HG02763 (cell line): ENCODE measurements at regions not wholly inside any gene's neighbourhood (a gene's known extent, or its start where the extent isn't known, plus 50 kb on each side); places are given as distances from the start of the nearest gene placed in this dataset.

ENCODE experiments used
- ATAC-seq: cut with Tn5 transposase; IDR thresholded peaks from one replicate; pipeline ENCODE4 v1.9.1; 2021; ENCODE audit warnings: mild to moderate bottlenecking, moderate library complexity; ENCODE audit not compliant: unreplicated experiment

DNA sequence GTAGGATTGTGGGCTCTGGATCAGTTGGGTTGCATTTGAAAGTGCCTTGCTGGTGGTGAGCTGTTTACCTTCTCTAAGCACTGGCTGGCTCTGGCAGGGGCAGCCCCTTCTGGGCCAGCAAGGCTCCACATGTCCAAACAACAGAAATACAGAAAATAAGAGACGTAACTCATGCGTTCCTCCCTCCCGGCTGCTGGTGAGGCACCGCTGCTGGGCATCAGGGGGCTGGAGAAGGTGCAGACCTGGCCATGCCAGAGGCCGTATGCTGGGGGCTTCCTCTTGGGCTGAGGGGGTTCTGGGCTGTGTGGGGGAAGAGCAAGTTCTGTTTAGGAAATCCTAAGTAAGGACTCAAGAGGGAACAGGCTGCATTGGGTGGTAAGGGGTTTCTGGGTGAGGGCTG is 140.6 kb downstream of the URI1 start:
- no peak for ATAC-seq

DNA sequence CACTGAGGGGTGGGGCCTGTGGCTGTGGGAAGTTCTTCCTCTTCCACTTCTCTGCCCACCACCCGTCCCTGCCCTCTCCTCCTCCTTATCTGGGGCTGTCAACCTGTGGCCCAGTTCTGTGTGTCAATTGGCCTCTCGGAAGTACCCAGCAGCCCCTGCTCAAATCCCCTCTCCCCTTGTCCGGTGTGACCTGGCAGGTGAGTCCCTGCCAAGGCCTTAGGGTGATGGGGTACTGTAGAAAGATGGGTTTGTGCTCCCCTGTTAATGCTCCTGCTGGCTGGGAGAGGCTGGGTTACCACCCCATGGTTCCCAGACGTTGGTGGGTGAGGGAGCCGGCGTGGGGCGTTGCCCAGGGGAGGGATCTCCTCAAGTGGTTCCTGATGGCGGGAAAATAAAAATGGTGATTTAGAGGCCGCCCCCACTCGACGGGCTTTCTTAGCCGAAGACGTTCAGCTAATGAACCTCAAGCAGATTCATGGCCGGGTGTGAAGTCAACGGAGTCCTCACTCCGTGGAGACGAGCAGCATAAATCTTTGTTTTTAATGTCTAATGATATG is 141.2 kb downstream of the URI1 start:
- no peak for ATAC-seq

DNA sequence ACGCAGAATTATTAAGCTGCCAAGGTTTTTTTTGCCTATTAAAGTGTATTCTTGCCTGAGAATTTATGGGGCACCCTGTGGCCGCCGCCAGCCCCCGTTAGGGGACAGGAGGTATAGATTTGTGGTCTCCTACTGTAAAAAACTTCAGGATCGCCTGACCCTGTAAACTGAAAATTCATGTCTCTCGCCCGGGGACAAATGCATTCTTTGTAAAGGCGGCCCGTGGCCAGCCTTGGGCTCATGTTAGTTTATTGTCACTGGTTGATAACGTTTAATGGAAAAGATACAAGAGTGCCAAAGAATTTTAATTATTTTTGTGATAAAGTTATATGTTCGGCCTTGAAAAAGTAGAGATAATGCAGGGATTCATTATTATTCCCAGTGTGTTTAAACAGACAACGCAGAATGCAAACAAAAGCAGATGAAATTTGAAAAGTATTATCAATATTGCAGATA is 141.7 kb downstream of the URI1 start:
- ATAC-seq: no peak

DNA sequence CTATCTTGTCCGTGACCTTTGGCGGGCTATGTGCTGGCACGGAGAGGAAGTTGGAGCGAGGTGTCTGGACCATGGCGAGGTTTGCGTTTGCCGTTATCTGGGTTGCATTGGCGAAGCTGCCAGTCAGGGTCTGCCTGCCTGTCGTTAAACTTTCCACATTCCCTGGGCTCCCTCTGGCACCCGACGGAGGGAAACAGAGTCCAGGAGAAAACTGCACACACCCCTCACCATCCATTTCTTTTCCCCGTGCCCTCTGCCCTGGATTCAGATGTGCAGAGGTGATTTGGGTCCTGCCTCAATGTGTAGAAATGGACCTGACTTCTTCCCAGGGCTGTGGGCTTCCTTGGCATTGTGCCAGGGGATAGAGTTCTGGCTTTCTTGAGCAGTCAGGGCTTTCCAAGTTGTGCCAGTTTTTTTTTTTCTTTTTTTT is 142.4 kb downstream of the URI1 start:
- no peak for ATAC-seq

DNA sequence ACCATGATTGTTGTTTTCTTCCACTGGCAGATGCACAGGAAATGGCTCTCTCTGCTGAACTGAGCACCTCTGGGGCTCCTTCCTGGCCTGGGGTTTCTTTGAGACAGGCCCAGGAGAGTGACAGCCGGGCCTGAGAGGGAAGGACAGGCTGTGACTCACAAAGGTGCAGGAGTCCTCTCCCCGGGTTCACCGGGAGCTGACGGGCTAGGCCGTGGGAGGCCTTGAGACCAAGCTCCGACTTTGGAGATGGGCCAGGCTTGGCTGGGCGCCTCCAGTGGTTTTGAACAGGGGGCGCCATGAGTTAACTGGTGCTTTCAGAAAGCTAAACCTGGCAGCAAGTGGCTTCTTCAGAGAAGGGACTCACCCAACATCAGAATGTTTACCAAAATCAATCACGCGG is 143.4 kb downstream of the URI1 start:
- no peak for ATAC-seq

DNA sequence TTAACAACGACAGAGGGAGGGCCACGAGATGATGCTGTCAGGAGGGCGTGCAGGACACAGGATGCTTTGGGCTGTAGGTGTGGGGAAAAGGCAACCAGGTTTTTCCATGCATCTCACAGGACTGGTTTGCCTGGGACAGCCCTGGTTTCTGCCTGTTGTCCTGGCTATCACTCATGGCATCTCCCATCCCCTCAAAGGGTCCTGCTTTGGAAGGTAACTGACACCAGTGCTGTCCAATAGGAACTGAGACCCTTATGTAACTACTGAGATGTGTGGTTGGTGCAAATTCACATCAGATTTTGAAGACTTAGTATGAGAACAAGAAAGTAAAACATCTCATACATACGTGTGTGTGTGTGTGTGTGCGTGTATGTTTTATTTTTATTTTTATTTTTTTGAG is 144.2 kb downstream of the URI1 start:
- no peak for ATAC-seq

DNA sequence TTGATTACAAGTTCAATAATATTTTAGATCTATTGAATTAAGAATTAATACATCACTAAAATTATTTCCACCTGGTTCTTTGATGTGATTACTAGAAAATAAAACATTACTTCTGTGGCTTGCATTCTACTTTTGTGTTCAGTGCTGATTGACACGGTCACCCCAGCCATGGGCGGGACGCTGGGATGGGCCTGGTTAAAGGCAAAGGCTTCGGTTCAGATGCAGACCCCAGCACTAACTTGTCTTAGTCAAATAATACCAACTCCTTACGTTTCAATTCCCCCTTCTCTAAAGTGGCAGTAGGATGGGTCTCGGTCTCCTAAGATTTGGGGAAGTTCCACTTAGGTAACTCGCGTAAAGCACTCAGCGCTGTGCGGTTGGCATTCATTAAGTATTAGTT is 144.9 kb downstream of the URI1 start:
- no peak for ATAC-seq

DNA sequence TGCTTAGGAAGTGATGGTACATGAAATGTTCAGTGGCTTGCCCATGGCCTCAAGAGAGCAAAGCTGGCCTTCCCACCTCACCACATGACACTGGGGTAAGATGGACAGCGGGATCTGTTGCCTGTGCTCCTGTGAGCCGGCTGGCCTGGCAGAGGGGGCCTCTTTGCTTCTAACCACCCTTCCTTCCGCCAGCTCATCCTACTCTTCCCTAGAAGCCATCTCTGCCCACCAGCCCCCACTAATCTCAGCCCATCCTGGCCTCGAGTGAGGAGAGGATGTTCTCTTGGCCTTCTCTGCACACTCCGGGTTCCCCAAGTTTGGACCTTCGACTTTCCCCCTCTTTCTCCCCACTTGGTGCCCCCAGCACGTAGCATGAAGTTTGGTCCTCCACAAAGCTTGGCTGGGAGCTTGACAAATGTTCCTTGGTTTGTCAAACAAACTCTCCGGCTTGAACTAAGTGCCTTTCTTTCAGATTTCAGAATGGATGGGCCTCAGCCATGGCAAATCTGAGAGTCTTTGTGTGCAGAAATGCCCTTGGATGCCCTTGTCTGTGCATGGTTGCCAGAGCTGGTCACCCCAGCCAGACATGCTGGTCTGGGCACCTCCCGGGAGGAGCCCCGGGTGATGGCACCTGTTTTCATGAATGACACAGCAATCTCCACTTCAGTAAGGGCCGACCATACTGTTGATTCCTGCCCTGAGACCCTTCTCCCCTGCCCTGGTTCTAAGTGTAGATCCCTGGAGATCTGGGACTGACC is 145.5 kb downstream of the URI1 start:
- no peak for ATAC-seq

DNA sequence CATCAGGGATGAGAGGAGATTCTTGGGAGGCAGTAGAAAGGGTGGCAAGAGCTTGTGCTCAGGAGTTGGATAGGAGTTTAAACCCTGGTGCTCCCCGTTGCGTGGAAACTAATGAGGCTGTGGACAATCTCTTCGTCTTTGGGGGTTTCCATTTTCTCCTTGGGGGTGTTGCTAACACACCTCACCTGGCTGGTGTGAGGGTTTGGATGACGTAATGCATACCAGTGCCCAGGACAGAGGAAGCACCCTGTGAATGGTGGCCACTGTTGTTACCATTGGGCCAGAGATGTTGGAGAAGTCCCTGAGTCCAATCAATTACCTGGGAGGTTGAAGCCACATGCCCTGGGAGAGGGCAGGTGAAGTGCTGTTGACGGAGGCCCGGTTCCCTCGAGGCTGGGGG is 146.5 kb downstream of the URI1 start:
- ATAC-seq: no peak

DNA sequence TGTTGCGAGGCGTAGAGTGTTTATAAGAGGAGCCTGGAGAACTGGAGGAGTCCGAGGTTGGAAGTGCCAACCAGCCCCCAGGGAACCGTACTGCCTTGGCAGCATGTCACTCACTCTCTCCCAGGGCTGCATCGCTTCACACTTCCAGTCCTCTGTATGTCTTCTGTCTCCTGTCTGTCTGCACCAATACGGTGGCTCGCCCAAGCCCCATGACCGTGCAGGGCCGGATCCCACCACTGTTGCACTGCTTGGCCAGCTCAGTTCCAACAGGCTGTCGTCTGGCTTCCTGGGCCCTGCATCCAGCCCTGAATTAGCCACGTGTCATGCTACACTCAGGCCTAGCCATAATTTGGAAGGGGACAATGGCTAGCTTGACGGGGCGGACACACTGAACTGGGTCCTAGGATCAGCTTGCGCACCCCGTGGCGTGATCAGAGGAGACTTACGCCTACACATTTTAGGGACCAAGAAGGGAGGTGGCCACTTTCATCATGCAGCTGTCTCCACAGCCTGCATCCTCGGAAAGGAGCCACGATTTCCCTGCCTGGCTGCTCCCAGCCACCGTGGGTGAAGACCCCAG is 147.1 kb downstream of the URI1 start:
- ATAC-seq: no peak

DNA sequence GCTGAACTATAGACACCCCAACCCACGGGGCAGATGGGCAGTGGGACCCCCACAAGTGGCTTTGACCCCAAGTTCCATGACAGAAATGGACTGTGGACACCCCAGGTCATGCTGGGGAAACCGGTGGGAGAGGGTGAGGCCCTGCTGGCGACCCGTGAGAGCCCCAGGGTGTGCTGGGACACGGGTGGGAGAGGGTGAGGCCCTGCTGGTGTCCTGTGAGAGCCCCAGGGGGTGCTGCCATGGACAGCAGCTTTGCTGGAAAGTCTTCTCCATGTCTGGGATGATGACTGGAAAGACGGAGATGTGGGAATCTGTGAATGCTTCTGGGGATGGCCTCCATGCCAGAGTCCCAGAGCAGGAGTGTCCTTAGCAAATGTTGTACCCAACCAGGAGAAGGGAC is 148.4 kb downstream of the URI1 start:
- ATAC-seq: no peak

DNA sequence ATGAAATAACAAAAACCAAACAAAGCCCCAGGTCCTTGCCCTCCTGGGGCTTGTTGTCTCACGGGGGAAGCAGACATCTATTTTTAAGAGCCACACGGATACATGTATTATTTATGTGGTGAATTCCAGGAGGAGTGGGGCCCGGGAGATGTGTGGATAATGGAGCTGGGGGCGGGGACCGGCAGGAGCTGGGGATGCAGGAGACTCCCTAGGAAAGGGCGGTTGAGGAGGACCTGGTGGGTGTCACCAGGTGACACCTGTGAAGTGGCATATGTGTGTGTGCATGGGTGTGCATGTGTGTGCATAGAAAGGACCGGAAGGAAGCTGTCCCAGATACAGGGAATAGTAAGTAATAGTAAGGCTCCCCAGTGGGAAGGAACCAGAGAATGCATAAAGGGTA is 148.9 kb downstream of the URI1 start:
- no peak for ATAC-seq

DNA sequence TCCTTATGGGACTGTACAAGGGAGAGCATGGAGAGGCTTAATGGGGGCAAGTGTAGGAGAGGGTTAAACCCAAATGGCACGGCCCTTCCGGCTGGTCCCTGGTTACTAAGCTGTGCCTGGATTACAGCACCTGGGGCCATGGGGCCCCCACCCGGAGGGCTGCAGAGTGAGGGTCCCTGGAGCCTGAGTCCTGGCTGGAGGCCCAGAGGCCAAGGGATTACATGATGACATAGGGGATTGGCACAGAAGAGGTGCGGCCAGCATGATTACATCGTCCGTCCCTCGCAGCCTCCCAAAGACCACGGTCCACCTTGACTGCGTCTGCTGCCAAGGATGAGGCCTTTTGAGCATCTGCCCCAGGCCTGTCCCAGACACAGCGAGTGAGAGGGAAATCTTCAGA is 149.4 kb downstream of the URI1 start:
- ATAC-seq: no peak

DNA sequence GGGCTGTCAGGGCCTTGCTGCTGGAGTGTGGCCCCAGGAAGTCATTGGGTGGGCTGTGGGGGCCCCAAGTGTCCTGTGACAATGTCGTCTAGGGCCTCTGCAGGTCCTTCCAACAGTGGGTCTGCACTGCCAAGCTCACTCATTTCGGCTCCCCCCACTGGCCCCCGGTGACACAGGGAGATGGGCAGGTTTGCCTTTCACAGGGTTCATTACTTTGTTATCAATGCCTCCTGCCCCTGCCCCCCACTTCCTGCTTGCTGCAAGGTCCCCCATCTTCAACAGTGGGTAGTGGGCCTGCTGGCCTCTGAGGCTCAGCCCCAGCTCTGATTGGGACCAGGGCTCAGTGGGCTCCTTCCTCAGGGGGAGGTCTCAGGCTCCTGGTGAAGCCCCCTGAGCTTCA is 149.8 kb downstream of the URI1 start:
- ATAC-seq: no peak

DNA sequence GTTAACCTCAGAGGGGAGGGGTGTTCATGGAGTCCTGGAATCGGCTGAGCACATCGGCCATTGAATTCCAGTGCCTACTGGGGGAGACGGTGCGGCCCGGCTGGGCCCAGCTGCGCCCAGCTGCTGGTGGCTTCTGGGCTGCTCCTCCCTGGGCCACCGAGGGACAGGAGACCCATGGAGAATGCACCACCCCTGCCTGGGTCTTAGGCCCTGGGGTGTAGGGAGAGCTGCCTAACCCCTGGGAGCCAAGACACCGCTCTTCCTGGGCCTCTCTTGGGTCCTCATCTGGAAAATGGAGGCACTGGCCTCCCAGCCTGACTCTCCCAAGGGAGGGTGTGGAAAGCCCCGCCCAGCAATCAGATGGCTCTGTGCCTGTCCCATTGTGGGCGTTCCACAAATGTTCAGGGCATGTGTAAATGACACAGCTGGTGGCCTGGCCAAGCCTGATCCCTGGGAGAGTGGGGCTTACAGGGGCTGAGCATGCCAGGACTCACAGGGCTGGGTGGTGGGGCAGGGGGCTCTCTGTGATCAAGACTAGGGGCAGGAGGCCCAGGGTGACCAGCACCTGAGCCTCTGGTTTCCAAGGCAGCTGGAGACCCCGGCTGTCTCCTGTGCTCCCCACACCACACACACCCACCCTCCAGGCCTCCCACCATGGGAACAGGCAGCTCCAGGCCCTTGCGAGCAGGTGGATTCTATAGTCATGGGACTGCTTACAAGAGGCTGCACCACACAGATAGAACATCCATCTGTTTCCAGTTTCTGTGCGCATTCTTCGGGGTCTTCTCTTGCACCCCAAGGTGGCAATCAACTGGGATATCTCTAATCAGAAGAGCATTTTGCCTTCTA is 150.9 kb downstream of the URI1 start:
- no peak for ATAC-seq

DNA sequence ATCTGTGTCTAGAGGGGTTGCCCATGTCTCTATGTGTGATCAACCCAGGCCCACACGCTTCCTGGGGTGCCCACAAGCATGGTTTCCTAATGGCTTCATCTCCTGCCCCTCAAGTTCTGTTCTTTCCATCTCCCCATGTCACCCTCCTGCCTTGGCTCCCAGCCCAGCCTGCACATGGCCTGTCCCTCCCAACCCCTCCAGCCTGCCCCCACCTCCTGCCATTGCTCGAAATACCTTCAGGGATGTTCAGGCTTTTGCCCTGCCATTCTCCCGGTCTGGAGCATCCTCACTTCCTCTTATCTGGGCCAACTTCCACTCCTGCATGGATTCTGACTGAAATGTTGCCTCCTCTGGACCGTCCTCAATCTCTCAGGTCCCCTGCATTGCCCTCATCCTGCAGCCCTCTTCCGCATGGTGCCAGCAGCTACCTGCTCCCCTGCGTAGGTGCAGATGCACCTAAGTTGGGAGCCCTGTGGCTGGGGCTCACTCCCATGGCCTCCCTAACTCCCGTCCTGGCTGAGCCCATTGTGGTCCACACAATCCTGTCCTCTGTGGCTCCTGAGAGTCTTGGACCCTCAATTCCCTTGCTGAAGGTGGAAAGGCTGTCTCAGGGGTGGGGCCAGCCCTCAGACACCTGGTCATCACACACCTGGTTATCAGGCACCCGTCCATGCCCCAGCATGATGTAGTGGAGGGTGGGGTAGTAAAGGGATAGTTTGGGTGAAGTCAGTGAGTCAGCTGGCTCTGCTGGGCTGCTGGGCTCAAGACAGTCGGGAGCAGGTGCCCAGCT is 152.1 kb downstream of the URI1 start:
- ATAC-seq: no peak

DNA sequence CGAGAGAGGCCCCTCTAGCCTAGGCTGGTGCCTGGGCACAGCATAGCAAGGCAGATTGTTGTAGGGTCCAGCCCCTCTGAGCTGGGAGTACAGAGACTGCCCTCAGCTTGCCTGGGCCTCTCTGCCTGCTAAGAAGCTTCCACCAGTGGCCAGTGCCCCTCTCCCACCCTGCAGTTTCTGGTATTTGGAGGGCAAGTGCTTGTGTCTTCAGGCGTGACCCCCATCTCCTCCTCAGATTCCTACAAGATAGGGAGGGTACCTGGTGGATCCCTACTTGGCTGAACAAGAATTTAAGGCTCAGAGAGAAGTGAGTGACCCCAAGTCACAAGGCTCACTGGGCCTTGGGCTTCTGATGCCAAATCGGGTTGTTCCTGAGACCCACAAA is 152.7 kb downstream of the URI1 start:
- ATAC-seq: no peak

DNA sequence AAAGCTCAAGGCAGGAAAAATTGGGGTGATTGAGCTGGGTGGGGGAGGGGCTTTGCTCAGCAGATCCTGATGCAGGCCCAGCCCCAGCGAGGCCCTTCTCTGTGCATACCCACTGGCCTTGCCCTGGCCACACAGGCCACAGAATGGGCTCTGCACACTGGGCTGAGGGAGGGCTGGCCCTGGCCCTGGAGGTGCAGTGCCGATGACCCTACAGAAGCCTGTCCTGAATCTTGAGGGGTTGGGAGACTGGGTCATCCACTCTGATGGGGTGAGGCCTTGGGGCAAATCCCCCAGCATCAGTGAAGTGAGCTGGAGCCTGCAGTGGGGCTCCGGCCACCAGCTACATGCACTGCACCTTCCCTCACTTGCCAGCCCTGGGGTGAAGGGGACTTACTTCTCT is 153.1 kb downstream of the URI1 start:
- ATAC-seq: no peak

DNA sequence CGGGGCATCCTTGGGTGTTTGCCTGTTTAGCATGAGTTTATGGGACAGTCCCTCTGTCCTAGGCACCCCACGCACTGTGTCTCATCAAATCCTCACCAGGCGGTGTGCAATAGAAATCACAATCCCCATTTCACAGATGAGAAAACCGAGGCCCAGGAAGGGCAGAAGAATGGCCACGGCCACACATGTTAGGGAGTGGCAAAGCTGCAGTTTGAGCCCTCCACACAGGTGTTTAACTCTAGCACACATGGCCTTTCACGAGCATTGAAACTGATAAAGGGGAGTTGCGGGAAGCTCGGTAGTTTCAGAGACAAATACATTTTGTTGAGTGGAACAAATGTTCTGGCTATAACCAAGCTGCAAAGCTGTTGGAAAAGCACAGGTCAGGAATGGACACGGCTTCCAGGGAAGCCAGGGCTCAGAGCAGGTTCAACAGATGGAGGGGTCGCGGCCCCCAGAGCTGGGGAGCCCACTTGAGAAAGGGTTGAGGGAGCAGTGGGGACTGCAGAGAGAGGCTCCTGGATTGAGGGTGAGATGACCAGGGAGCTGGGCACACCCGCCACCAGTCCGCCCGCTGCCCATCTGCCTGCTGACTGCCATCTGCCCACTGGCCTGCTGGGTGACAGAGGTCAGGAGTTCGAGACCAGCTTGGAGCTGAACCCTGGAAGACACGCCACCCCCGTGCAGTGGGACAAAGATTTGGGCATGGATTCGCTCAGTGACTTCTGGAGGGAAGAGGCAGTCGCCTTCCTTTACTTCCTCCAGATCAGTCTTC is 154.7 kb downstream of the URI1 start:
- ATAC-seq: no peak

DNA sequence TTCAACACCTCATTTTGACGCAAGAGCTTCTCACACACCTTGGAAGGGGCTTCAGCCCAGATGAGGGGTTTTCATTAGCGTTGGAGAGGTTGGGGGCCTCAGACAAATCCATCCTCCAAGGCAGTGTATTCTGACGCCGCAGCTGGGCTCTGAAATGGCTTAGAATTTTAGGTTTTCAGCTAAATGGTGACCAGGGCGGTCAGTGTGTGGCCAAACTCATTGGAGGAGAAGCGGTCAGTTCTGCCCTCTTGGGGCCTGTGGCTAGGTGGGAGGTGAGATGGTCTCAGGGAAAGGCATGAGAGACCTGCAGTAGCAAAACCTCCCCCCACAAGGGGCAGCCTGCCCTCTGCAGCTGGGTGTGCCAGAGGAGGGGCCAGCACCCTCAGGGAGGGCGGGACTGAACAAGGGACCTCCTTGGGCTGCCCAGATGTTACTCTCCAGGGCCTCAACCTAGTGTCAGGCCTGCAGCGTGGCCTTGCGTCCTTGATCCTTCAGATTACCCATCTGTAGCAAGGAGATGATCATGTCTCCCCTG is 155.8 kb downstream of the URI1 start:
- no peak for ATAC-seq
